ENCODE measurements at regions not wholly inside any gene's neighbourhood (a gene's known extent, or its start where the extent isn't known, plus 50 kb on each side); places are given as distances from the start of the nearest gene placed in this dataset.

DNA sequence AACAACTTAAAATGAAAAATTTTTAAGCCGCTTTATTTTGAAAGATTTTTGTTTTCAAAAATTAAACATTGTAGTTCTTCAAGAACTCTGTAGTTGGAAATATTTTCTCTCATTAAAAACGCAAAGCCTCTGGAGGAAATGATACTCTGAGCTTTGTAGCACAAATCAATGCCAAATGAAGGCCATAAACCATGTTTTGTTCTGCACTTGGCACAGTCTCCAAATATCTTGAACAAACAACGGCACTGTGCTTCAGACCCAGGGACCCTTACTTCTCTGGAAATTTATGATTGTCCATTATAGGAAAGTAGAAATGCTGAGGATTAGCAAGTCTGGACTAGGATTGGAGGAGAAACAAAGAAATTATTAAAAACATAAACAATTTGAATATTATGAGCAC is 160.8 kb upstream of the BMP4 start:
- DNase-seq (ENCODE audit: low read depth): no peak
- in situ Hi-C loops (cut with HindIII; ENCODE audit: low pct_unique_long_range_greater_than_20kb, low sequenced_read_pairs): no loop called here

DNA sequence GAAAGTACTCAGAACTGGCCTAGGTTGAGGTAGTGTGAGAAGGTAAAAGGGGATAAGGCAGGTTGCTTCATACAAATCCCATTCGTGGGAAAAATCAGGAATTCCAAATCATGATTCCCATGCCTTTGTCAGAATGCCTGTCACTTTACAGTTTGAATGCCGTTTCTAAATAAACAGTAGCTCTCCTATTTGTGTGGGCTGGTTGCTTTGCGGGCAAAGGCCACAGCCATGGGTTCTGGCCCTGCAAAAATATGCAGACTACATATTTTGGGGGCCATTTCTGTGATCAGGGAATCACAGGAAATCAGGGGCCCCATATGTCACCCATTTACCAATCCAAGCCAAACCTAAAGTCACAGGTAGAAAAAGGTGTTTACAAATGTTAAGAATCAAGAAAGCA is 161.3 kb upstream of the BMP4 start:
- DNase-seq (ENCODE audit: low read depth): no peak
- in situ Hi-C loops (cut with HindIII; ENCODE audit: low pct_unique_long_range_greater_than_20kb, low sequenced_read_pairs): no loop called here

DNA sequence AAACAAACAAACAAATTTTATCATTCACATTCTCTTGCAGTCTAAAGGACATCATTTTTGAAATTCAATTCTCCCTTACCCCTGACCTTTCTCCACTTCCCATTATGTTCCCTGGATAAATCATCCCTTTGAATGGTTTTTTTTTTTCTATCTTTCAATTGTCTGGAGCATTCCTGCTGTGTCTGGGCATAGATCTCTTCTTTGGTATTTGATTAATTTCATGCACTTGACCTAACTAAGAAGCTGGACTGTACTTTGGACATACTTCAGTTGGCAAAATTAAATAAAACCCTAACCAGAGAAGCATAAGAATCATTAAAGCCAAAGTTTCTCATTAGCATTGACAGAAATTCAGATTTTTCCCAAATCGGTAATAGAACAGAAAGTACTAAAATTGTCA is 163.6 kb upstream of the BMP4 start:
- no peak for DNase-seq (ENCODE audit: low read depth)
- in situ Hi-C loops (cut with HindIII; ENCODE audit: low pct_unique_long_range_greater_than_20kb, low sequenced_read_pairs): no loop called here

DNA sequence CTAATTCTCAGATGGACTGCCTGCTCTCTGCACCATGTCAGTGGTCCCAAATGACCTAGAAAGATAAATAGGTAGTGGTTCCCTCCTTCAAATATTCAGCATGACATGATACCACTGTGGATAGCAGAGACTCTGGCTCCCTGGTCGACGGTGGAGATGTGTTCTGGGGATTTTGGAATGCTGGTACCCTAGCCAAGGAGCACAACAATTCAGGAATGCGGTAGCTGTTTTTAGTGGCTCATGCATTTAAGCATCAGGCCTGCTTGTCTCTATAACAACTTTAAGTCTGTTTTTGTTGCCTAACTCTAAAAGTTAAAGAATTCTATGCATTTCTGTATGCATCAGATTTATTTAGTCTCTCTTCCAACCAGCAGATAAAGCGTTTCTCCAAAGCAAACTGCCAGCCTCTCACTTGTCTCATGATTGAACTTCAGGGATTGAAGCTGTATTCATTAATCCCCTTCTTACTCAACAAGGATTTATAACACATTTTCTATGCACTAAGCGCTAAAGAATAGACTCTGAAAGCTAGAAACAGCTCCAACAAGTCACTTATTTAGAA is 164.9 kb upstream of the BMP4 start:
- no peak for DNase-seq (ENCODE audit: low read depth)
- in situ Hi-C loops (cut with HindIII; ENCODE audit: low pct_unique_long_range_greater_than_20kb, low sequenced_read_pairs): no loop called here

DNA sequence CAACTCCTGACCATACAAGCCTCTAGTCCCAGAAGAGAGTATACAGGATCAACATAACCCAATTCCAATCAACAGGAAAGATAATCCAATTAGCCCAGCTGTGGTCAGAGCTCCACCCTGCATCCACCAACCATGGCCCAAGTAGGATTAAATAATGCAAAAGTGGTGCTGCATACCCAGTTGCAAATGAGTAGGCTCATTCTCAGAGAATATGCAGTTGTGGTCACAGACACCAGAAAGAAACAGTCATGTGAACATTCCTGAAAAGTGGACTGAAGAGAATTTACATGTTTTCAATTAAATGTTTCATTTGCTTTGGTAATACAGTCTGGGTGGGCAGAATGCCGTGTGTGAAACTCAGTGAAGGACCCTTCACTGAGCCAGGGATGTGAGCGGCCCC is 167.2 kb upstream of the BMP4 start:
- in situ Hi-C loops (cut with HindIII; ENCODE audit: low pct_unique_long_range_greater_than_20kb, low sequenced_read_pairs): no loop called here
- no peak for DNase-seq (ENCODE audit: low read depth)

DNA sequence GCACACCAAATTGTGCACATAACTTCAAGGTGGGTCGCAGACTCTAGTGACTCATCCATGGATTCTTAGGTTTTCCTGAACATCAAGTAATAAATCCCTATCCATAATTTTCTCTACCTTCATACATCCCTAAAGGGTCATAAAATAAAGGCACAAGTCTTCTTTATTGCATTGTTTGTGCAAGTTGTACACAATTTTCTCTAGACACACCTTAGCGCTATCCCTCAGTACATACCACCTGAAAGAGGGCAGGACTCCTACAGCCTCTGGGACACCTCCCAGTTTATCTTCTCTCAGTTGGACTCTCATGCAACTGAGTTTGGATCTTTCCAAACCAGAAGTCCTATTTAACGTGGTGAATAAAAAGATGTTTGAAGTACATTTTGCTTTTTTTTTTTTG is 168.5 kb upstream of the BMP4 start:
- in situ Hi-C loops (cut with HindIII; ENCODE audit: low pct_unique_long_range_greater_than_20kb, low sequenced_read_pairs): no loop called here
- no peak for DNase-seq (ENCODE audit: low read depth)

DNA sequence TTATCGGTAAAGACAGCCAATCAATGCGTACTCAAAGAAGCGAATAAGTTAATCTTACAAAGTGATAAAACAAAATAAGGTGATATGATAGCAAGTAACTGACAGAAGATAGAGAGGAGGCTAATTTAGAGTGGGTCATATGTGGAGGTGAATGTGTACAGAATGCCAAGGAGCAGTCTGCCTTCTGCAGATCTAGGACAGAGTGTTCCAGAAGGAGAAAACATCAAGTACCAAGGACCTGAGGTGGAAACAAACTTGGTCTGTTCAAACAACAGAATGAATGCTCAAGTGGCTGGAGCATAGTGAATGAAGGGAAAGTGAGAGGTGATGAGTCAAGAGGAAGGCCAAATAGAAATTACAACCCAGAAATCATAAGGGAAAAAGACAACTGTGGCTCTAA is 170.3 kb upstream of the BMP4 start:
- DNase-seq (ENCODE audit: low read depth): no peak
- in situ Hi-C loops (cut with HindIII; ENCODE audit: low pct_unique_long_range_greater_than_20kb, low sequenced_read_pairs): no loop called here

DNA sequence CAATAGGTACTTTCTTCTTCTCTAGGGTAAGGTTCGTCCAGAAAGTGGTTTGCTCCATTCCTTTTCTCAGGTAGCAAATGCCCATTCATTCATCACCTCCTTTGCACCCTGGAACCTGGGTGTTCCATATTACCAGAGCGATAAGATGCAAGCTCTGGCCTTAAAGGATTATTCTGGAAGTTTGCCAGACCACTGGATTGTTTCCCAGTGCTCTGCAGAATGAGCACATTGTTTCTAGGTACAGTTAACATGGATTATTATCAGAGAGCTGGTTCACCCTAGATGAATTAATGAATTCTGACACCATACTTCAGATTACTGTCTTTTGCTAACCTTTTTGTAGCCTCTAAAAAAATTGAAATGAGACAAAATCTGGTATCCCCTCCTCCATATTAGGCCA is 170.9 kb upstream of the BMP4 start:
- in situ Hi-C loops (cut with HindIII; ENCODE audit: low pct_unique_long_range_greater_than_20kb, low sequenced_read_pairs): no loop called here
- DNase-seq (ENCODE audit: low read depth): no peak

DNA sequence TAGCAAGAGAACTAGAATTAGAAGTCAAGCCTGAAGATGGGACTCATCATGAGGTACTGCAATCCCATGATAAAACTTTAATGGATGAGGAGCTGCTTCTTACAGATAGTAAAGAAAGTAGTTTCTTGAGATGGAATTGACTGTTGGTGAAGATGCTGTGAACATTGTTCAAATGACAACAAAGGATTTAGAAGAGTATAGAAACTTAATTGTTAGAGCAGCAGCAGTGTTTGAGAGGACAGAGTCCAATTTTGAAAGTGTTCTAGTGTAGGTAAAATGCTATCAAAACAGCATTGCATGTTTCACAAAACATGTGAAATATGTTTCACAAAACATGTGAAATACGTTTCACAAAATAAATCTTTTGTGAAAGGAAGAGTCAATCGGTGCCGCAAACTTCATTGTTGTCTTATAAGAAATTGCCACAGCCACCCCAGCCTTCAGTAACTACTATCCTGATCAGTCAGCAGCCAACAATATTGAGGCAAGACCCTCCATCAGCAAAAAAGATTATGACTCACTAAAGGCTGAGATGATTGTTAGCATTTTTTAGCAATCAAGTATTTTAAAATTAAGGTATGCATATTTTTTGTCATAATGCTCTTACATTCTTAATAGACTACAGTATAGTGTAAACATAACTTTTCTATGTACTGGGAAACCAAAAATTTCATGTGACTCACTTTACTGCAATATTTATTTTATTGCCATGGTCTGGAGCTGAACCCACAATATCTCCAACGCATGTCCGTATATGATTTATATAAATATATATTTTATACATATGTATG is 173.4 kb upstream of the BMP4 start:
- in situ Hi-C loops (cut with HindIII; ENCODE audit: low pct_unique_long_range_greater_than_20kb, low sequenced_read_pairs): no loop called here

DNA sequence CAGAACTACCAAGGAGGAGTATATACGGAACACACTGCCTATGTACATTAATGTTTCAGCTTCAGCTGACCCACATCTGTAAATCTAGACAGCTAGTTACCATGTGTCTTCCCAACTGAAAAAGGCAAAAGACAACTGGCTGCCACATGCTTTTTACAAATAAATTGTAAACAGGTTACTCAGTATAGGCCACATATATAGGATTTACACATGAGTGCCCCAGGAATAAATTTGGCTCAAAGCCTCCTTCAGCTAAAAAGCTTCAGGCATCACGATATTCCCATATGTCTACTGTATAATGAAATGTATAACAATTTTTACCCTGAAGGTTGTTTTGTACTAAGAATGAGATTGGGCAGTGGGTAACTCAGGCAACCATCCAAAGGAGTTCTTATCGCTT is 175.9 kb upstream of the BMP4 start:
- in situ Hi-C loops (cut with HindIII; ENCODE audit: low pct_unique_long_range_greater_than_20kb, low sequenced_read_pairs): no loop called here
- no peak for DNase-seq (ENCODE audit: low read depth)

More for the DNA sequence above, 173.4 kb upstream of the BMP4 start:
- no peak for DNase-seq (ENCODE audit: low read depth)

DNA sequence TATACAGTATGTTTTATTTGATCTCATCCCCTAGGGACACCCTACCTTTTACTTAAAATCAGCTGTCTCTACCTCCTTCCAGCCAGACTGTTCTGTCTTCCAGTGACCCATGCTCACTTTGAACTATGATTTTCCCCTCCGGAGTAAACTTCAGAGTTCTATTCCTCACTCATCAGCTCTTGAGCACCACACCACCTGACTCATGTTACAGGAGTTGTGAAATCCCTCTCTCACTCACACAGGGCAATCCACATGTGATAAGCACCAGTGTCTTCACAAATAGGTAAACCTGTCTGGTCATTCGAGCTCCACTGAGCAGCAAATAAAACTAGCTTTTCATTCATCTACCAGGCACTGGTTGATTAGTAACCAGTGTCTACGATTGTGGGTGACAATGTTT is 177.3 kb upstream of the BMP4 start:
- DNase-seq (ENCODE audit: low read depth): peak; percentile 39
- in situ Hi-C loops (cut with HindIII; ENCODE audit: low pct_unique_long_range_greater_than_20kb, low sequenced_read_pairs): no loop called here

DNA sequence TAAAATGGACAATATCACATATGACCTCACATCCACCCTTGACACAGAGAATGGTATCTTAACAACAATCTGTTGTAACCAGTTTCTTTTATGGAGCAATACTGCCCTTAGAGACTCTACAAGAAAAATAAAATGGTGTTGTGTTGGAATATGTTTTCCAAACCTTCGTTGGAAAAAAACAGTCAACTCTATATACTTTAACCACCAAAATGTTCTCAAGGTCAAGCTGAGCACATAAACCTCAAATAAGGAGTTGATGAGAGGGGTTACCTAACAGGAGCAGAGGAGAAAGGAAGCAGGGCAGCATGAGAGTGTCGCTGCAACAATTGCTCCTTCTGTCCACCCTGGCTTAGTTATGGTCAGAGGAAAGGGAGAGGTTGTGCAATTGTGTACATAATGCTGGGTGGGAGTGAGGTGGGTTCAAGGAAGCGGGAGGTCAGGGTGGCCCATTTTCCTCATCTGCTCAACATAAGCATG is 179.2 kb upstream of the BMP4 start:
- DNase-seq (ENCODE audit: low read depth): no peak
- in situ Hi-C loops (cut with HindIII; ENCODE audit: low pct_unique_long_range_greater_than_20kb, low sequenced_read_pairs): no loop called here

DNA sequence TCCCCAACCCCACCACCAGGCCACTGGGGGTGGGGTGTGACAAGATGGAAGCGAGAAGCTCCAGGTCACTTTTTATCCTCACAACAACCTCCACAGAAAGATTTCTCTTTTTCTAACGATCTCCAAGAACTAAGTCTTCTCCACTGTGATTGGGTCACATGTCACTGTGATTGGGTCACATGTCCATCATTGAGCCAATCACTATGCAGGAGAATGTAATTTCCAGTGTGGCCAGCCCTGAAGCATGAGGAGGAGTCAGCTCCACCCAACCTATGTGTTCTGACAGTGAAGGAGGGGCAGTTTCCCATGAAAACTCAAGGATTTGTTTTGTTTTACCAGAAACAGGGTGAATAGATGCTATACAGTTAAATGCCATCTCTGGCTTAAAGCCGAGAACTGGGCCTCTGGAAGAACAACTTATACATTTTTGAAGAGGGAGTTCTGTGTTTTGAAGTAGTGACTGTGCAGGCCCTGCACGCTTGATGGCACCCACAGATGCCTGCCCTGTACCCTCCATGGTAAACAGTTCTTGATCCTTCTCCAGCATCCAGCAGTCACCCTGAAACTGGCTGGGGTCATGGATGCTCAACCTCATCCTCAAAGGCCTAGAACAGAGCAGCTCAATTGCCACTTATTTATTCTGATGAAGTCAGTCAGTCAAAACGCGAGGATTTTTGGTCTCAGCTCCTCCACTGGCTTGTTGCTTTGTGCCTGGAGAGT is 180.4 kb upstream of the BMP4 start:
- no peak for DNase-seq (ENCODE audit: low read depth)
- in situ Hi-C loops (cut with HindIII; ENCODE audit: low pct_unique_long_range_greater_than_20kb, low sequenced_read_pairs): no loop called here

DNA sequence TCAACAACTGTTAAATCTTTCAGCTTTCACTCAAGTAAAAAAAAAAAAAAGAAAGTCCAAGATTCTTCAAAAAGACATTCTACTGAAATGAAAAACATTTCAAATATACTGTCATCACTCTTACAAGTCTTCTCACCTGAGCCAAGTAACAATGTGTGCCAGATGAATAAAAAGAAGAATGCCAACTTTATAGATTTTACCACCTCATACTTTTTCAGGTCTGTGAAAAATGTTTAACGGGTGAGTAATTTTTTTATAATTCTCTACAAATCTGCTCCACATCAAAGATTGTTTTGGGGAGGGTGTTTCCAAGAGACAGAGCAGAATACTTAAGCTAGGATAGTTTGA is 181.0 kb upstream of the BMP4 start:
- in situ Hi-C loops (cut with HindIII; ENCODE audit: low pct_unique_long_range_greater_than_20kb, low sequenced_read_pairs): no loop called here
- DNase-seq (ENCODE audit: low read depth): no peak

DNA sequence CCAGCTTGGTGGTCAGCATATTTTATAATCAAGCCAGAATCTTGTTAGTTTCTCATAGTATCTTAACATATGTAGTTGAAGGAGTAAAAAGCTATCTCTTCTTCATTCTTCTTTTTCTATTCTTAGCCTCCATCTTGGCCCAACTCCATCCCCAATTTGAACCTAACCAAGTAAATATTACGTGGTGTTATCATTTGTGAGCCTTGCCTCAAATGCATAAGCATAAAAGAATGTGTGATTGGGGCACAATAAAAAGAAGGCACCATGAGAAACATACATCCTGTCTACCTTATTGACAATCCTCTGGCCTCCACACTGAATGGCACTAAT is 181.4 kb upstream of the BMP4 start:
- in situ Hi-C loops (cut with HindIII; ENCODE audit: low pct_unique_long_range_greater_than_20kb, low sequenced_read_pairs): no loop called here
- DNase-seq (ENCODE audit: low read depth): no peak

DNA sequence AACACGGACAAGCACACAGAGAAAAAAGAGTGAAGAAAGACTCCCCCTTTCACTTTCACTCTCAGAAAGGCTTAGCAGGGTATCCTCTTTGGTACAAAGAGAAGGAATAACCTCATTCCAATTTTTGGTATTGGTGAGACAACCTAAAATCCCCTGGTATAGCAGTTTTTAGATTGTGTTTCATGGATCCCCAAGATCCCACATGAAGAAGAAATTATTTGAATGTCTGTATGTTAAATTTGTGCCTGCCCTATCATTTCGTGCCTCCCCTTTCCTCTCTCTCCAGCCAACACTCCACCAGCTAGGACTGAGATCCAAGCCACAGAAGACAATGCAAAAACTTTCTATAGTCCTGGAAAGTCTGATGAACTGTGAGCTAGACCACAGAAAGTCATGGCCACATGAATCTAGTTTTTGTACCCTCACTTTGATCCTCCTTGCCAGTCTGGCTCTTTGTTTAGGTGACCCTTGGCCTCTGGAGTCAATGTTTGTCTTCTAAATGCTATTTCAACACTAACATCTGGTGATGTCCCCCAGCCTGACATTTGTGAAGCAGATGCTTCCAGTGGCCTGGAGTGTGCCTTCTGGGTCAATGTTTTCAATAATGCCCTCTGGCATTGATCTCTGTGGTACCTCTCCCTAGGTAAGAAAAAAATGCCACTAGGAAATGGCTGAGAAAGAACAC is 181.9 kb upstream of the BMP4 start:
- in situ Hi-C loops (cut with HindIII; ENCODE audit: low pct_unique_long_range_greater_than_20kb, low sequenced_read_pairs): no loop called here
- no peak for DNase-seq (ENCODE audit: low read depth)

DNA sequence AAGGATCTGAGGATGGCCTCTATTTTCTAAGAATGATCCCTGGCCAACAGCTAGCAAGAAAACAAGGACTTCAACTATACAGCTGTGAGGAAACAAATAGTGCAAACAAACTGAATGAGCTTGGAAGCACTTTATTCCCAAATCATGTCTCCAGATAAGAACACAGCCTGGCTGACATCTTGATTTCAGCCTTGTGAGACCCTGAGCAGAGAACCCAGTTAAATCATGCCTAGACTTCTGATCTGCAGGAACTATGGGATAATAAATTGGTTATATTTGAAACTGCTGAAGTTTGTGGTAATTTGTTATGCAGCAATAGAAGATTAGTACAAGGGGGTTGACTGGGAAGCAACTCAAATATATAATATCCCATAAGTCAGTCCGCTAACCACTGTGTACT is 183.9 kb upstream of the BMP4 start:
- DNase-seq (ENCODE audit: low read depth): no peak
- in situ Hi-C loops (cut with HindIII; ENCODE audit: low pct_unique_long_range_greater_than_20kb, low sequenced_read_pairs): no loop called here

DNA sequence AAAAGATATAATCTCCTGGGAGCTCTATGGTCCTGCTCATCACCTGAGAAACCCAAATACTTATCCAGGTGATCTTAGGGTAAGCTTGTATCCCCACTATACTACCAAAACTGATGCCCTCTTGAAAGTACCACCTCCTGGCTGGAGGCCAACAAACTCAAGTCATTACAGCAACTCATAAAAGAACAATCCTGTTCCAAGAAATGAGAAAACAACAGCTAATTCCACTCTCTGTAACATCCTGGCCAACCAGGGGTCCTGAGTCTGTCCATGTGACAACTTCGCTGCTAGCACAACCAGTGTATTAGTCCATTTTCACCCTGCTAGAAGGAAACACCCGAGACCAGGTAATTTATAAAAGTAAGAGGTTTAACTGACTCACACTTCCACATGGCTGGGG is 190.0 kb upstream of the BMP4 start:
- no peak for DNase-seq (ENCODE audit: low read depth)
- in situ Hi-C loops (cut with HindIII; ENCODE audit: low pct_unique_long_range_greater_than_20kb, low sequenced_read_pairs): no loop called here

DNA sequence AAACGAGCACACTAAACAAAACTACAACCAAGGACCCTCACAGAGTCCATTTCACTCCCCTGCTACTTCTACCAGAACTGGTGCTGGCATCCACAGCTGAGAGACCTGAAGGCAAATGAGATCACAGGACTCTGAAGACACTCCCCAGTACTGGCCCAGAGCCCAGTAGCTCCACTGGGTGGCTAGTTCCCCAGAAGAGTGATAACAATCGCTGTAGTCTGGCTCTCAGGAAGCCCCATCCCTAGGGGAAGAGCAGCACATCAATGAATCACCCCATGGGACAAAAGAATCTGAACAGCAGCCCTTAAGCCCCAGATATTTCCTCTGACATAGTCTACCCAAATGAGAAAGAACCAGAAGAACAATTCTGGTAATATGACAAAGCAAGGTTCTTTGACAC is 190.7 kb upstream of the BMP4 start:
- in situ Hi-C loops (cut with HindIII; ENCODE audit: low pct_unique_long_range_greater_than_20kb, low sequenced_read_pairs): no loop called here
- no peak for DNase-seq (ENCODE audit: low read depth)

Data from Caki2 (cell line).